H9 (cell line): ENCODE measurements at regions not wholly inside any gene's neighbourhood (a gene's known extent, or its start where the extent isn't known, plus 50 kb on each side); places are given as distances from the start of the nearest gene placed in this dataset.

Experiments used
- DNase-seq: peaks from one replicate; pipeline ENCODE4 v3.0.0-alpha.2; 2017
- H2AFZ ChIP-seq: one replicate; pipeline ENCODE4 v1.6.1; 2013; ENCODE audit warnings: mild to moderate bottlenecking, low read length, control low read depth, moderate library complexity
- H2AK5ac ChIP-seq: 2 replicates; pipeline ENCODE4 v1.6.1; 2013; ENCODE audit warnings: low read length, control low read depth, mixed read lengths; ENCODE audit not compliant: insufficient read length
- H2BK120ac ChIP-seq: one replicate; pipeline ENCODE4 v1.6.1; 2013; ENCODE audit warnings: low read depth, mild to moderate bottlenecking, low read length, control low read depth, inconsistent platforms; ENCODE audit not compliant: poor library complexity, severe bottlenecking
- H2BK12ac ChIP-seq: 2 replicates; pipeline ENCODE4 v1.6.1; 2013; ENCODE audit warnings: low read length, control low read depth, mixed read lengths, low read depth; ENCODE audit not compliant: insufficient read length
- H2BK15ac ChIP-seq: 2 replicates; pipeline ENCODE4 v1.6.1; 2013; ENCODE audit warnings: low read depth, low read length, control low read depth
- H2BK20ac ChIP-seq: one replicate; pipeline ENCODE4 v1.6.1; 2013; ENCODE audit warnings: low read depth, mild to moderate bottlenecking, low read length, control low read depth, inconsistent platforms; ENCODE audit not compliant: poor library complexity, severe bottlenecking
- H2BK5ac ChIP-seq: 2 replicates; pipeline ENCODE4 v1.6.1; 2013; ENCODE audit warnings: low read length, control low read depth, mixed read lengths; ENCODE audit not compliant: insufficient read length
- H3K14ac ChIP-seq: 2 replicates; pipeline ENCODE4 v1.6.1; 2013; ENCODE audit warnings: low read length, control low read depth; ENCODE audit not compliant: insufficient read depth
- H3K18ac ChIP-seq: 2 replicates; pipeline ENCODE4 v1.6.1; 2013; ENCODE audit warnings: low read depth, mild to moderate bottlenecking, mixed read lengths, low read length, control low read depth; ENCODE audit not compliant: insufficient read length
- H3K23ac ChIP-seq: 2 replicates; pipeline ENCODE4 v1.6.1; 2013; ENCODE audit warnings: low read length, control low read depth, mixed read lengths, low read depth; ENCODE audit not compliant: insufficient read length
- H3K23me2 ChIP-seq: 2 replicates; pipeline ENCODE4 v1.6.1; 2013; ENCODE audit warnings: low read depth, mild to moderate bottlenecking, mixed read lengths, low read length, control low read depth; ENCODE audit not compliant: insufficient read length, poor library complexity, severe bottlenecking
- H3K27ac ChIP-seq: 2 replicates; pipeline ENCODE4 v1.5.1; 2013; ENCODE audit warnings: low read length, control low read depth, mixed read lengths, low read depth; ENCODE audit not compliant: insufficient read length
- H3K27me3 ChIP-seq: 2 replicates; pipeline ENCODE4 v1.6.1; 2013; ENCODE audit warnings: low read length, control low read depth, inconsistent platforms; ENCODE audit not compliant: insufficient read depth
- H3K4ac ChIP-seq: 2 replicates; pipeline ENCODE4 v1.6.1; 2013; ENCODE audit warnings: low read depth, mild to moderate bottlenecking, control low read depth, inconsistent platforms, low read length, moderate library complexity
- H3K4me1 ChIP-seq: 2 replicates; pipeline ENCODE4 v1.6.1; 2013; ENCODE audit warnings: low read length, control low read depth, inconsistent platforms; ENCODE audit not compliant: insufficient read depth
- H3K4me2 ChIP-seq: 2 replicates; pipeline ENCODE4 v1.6.1; 2013; ENCODE audit warnings: low read length, control low read depth, mixed read lengths; ENCODE audit not compliant: insufficient read length, insufficient read depth
- H3K56ac ChIP-seq: 2 replicates; pipeline ENCODE4 v1.6.1; 2013; ENCODE audit warnings: low read depth, mild to moderate bottlenecking, mixed read lengths, low read length, control low read depth; ENCODE audit not compliant: insufficient read length
- H3K79me1 ChIP-seq: 2 replicates; pipeline ENCODE4 v1.6.1; 2013; ENCODE audit warnings: low read depth, mild to moderate bottlenecking, moderate library complexity, low read length, control low read depth, inconsistent platforms; ENCODE audit not compliant: insufficient read depth, poor library complexity, severe bottlenecking
- H3K79me2 ChIP-seq: 2 replicates; pipeline ENCODE4 v1.6.1; 2013; ENCODE audit warnings: low read length, control low read depth, inconsistent platforms; ENCODE audit not compliant: insufficient read depth
- H3K9ac ChIP-seq: 2 replicates; pipeline ENCODE4 v1.6.1; 2013; ENCODE audit warnings: low read length, control low read depth, mixed read lengths; ENCODE audit not compliant: insufficient read length; ENCODE audit errors: extremely low read depth
- H3K9me3 ChIP-seq: one replicate; pipeline ENCODE4 v1.6.1; 2013; ENCODE audit warnings: low read depth, low read length, inconsistent platforms; ENCODE audit not compliant: control insufficient read depth
- H3T11ph ChIP-seq: one replicate; pipeline ENCODE4 v1.6.1; 2013; ENCODE audit warnings: mild to moderate bottlenecking, low read length, control low read depth, inconsistent platforms
- H4K20me1 ChIP-seq: one replicate; pipeline ENCODE4 v1.6.1; 2013; ENCODE audit not compliant: control insufficient read depth, insufficient read length, insufficient read depth
- H4K5ac ChIP-seq: 2 replicates; pipeline ENCODE4 v1.6.1; 2013; ENCODE audit warnings: low read depth, mild to moderate bottlenecking, mixed read lengths, low read length, control low read depth; ENCODE audit not compliant: insufficient read length
- H4K8ac ChIP-seq: replicated peaks from 2 replicates; pipeline ENCODE4 v1.6.1; 2013; ENCODE audit warnings: low read length, control low read depth, mixed read lengths, low read depth; ENCODE audit not compliant: insufficient read length
- H4K91ac ChIP-seq: 2 replicates; pipeline ENCODE4 v1.6.1; 2013; ENCODE audit warnings: low read depth, mild to moderate bottlenecking, moderate library complexity, mixed read lengths, low read length, control low read depth; ENCODE audit not compliant: insufficient read length
- H3K27ac Mint-ChIP-seq, 3 experiments: 2 replicates in 2 of 3; 3 replicates in 1 of 3; pipeline ENCODE4 v1.8.0; 2020 to 2021; ENCODE audit warnings: mixed read lengths in 3 of 3, mild to moderate bottlenecking in 1 of 3, moderate library complexity in 1 of 3
- H3K27me3 Mint-ChIP-seq: 2 replicates; pipeline ENCODE4 v1.8.0; 2021; ENCODE audit warnings: low read depth, mild to moderate bottlenecking, moderate library complexity, mixed read lengths
- H3K36me3 Mint-ChIP-seq, 3 experiments: 2 replicates in 2 of 3; 3 replicates in 1 of 3; pipeline ENCODE4 v1.8.0; 2020 to 2021; ENCODE audit warnings: low read depth in 3 of 3, mixed read lengths in 3 of 3; ENCODE audit not compliant: insufficient read depth in 1 of 3
- H3K4me1 Mint-ChIP-seq, 2 experiments: 2 replicates each; pipeline ENCODE4 v1.8.0; 2020; ENCODE audit warnings: mixed read lengths in 2 of 2
- H3K4me3 Mint-ChIP-seq, 2 experiments: 2 replicates in 1 of 2; 3 replicates in 1 of 2; pipeline ENCODE4 v1.8.0; 2020 to 2021; ENCODE audit warnings: mild to moderate bottlenecking in 2 of 2, mixed read lengths in 2 of 2, moderate library complexity in 1 of 2
- H3K9me3 Mint-ChIP-seq, 2 experiments: 2 replicates in 1 of 2; 3 replicates in 1 of 2; pipeline ENCODE4 v1.8.0; 2020; ENCODE audit warnings: mild to moderate bottlenecking in 2 of 2, mixed read lengths in 2 of 2, moderate library complexity in 1 of 2
- WGBS: extraction: QIAGEN DNeasy Blood & Tissue Kit; methylation state at CpG from one replicate; pipeline ENCODE4 v1.1.7; 2013; ENCODE audit warnings: missing lambda C conversion rate, low lambda C conversion rate, mixed read lengths; ENCODE audit not compliant: insufficient read length; ENCODE audit errors: extremely low coverage; 5-methylcytosine and 5-hydroxymethylcytosine counted together
- TF ChIP-seq, protein P1 (sequence below): fragments of 200-600 bp; sonication (generic); conservative IDR thresholded peaks from 3 replicates; pipeline ENCODE4 v1.8.0; 2021; ENCODE audit warnings: antibody characterized with exemption, mild to moderate bottlenecking

DNA sequence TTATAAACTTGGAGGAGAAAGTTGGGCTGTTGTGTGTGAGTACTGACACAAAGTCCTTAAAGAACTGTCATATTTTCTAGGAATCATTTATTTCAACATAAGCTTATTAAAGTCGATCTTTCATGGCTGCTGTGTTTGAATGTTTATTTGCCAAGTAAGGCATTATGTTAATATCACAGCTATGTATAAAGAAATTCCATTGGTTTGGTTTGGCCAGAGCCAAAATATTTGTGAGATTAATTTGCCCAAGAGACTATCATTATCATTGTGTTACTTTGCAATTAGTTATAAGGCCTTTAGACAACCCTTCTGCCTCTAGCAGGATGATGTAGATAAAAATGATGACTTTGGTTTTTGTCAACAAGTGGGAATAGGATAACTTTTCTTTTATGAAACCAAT is 240.6 kb upstream of the NT5C1B start:
- Histone ChIP-seq H3K18ac (no peak overlapping the region), H3K23me2 (no peaks in the 10 kb centered on the region), H2BK5ac (no peak overlapping the region), H3K9ac (no peak overlapping the region), H2AFZ (no peak overlapping the region), H4K8ac (no peak overlapping the region), H2AK5ac (no peak overlapping the region), H3K23ac (no peak overlapping the region), H3K79me1 (no peaks in the 10 kb centered on the region), H3K4ac (no peak overlapping the region), H3K79me2 (no peaks in the 10 kb centered on the region), H4K20me1 (no peaks in the 10 kb centered on the region), H2BK20ac (no peak overlapping the region), H3K9me3 (no peaks in the 10 kb centered on the region), H4K5ac (no peak overlapping the region), H3K4me1 (no peaks in the 10 kb centered on the region), H2BK120ac (no peak overlapping the region), H3K56ac (no peak overlapping the region), H3K4me2 (no peak overlapping the region), H3K27me3 (no peaks in the 10 kb centered on the region), H4K91ac (no peak overlapping the region), H2BK15ac (no peak overlapping the region), H3T11ph (no peak overlapping the region), H3K27ac (no peak overlapping the region), H3K14ac (no peak overlapping the region), H2BK12ac (no peak overlapping the region)
- Mint-ChIP-seq H3K36me3 (no peaks in the 10 kb centered on the region), H3K27me3 (peaks cover 9% of the 10 kb centered on the region), H3K4me3 (no peak overlapping the region), H3K27ac (no peak overlapping the region), H3K9me3 (no peaks in the 10 kb centered on the region), H3K4me1 (peaks cover 6% of the 10 kb centered on the region in 2 experiments; a peak in 2 of 4 replicates)
- DNase-seq: no peak
- TF ChIP-seq, protein P1, sequence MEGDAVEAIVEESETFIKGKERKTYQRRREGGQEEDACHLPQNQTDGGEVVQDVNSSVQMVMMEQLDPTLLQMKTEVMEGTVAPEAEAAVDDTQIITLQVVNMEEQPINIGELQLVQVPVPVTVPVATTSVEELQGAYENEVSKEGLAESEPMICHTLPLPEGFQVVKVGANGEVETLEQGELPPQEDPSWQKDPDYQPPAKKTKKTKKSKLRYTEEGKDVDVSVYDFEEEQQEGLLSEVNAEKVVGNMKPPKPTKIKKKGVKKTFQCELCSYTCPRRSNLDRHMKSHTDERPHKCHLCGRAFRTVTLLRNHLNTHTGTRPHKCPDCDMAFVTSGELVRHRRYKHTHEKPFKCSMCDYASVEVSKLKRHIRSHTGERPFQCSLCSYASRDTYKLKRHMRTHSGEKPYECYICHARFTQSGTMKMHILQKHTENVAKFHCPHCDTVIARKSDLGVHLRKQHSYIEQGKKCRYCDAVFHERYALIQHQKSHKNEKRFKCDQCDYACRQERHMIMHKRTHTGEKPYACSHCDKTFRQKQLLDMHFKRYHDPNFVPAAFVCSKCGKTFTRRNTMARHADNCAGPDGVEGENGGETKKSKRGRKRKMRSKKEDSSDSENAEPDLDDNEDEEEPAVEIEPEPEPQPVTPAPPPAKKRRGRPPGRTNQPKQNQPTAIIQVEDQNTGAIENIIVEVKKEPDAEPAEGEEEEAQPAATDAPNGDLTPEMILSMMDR: no peak
- WGBS: no CpG with 5 or more reads among the region's 1 CpG
